HG03457 (cell line): ENCODE measurements at regions not wholly inside any gene's neighbourhood (a gene's known extent, or its start where the extent isn't known, plus 50 kb on each side); places are given as distances from the start of the nearest gene placed in this dataset.

Experiments
- ATAC-seq: cut with Tn5 transposase; IDR thresholded peaks from one replicate; pipeline ENCODE4 v1.9.1; 2021; ENCODE audit warnings: moderate number of reproducible peaks; ENCODE audit not compliant: unreplicated experiment

DNA sequence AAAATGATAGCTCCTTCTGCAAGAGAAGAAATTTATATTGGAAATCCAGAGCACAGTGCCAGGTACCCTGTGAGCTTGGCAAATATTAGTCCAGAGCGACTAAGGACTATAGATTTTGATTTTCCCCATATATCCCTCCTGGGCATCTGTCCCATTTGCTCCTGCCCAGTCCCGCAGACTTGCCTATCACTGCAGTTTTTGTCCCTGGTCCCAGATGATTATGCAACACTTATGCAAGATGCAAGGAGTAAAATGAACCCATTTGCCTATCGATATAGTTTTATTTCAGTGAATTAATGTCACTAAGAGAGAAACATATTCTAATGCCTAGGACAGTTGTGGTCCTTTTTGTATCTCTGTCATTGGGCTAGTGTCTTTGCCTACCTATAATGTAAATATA is 215.9 kb upstream of the BMP4 start:
- no peak for ATAC-seq

DNA sequence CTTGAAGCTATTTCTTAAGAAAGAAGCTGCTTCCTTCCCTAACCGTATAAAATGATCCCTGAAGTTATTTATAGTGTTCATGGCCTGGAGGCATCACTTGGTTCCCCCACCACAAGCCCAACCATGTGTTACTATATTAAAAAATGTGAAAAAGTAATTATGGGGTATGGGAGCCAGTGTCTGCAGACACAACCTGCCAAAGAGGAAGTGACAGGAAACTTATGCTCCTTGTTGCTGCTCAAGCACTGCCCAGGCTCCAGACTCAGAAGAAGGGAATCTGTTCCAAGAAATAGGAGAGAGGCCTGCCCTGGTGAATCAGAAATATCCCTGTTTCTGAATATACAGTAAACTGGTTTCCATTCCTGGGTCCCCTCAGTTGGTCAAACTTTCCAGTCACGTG is 217.2 kb upstream of the BMP4 start:
- ATAC-seq, result no peak

DNA sequence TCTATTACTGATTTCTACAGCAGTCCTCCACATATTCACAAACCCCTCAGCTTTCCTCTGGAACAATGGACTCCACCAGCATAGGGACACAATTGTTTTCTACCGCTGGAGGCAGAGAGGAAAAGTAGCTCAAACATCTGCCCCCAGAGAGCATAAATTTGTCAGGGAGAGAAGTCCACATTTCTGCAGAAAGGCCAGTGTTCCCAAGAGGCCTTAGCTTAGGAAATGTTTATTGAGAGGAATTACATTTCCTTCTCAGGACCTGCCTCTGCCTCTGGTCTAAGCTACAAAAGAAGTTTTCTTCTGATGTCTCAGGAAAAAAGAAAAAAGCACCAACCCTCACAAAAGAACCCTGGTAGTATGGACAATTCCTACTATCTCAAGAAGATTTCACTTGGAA is 217.8 kb upstream of the BMP4 start:
- no peak for ATAC-seq

DNA sequence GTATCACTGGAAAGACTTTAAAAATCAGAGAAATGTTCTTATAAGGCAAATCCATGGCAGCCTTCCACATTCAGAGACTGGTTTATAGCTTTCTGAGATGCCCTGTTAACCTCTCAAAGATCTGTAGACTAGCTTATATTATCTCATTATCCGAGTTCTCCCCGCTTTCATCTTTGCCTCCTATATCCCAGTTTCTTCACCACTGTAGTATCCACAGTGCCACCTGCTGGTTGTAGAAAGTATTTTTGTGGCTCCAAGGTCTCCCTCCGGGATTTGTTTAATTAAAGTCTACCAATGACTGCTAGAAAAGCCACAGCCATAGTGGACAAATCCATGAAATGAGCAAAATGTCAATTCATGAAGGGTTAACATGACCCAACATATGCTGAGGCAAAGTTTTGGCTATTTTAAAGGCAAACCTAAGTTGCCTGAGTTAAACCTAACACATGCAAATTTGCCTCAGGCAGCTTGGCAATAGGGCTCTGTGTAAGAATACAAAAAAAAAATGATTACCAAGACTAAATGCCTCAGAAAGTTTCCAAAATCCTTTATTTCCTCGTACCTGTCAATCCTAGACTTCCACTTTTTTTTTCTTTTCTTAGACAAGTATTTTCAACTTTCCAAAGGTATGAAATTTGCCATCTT is 218.8 kb upstream of the BMP4 start:
- no peak for ATAC-seq

DNA sequence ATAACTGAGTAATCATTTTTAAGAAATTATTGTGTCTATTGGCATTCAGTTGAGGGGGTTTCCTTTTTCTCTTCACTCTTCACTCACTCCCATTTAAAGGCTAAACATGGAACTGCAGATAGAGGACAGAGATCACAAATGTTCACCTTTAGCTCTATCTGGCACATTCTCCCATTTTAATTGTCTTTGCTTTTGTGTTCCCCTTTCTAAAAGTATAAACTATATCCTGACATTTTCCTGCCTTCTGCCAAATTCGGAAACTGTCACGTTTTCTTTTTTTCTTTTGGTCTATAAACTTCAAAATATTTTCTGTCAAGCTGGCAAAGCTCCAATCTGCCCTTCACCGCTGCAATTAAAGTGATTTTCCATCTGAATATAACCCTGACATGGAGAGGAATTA is 219.8 kb upstream of the CDKN3 start:
- no peak for ATAC-seq

DNA sequence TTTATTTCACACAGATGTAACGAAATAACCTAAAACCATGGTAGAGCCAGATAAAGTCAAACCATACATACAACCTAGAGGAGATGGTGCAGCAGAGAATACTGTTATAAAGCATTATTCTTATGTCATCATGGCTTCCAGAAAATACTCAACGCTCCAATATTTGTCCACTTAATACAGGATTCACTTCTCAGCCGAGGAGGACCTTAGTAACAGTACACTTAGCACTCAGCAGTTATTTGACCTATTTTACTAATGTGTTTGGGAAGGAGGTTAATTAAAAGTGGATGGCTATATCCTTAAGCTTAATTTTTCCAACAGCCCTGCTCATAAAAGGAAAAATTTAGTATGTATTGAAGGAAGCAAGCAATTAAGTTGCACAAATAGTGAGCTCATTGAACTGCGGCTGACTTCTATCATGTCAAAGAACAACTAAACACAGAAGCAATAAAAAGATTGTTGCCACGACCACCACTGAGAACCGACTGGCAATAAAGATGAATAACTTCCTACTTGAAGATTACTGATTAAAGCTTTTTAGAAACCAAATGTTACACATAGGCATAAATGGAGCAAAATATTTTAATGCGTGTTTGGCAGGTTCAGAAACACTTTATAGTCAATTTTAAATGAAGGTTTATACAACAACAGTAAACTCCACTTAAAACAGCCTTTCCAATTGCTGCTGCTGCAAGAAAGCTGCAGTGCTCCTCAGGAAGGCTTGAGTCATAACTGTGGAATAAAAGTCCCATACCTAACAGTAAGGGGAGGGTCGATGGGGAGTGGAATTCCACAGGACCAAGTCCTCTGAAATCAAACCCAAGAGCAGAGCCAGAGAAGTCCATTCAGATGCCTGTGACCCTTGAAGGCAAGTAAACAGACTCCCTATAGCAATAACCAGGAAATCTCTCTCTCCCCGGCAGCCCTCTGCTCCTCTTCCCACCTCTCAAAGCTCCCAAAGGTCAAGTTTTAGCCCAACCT is 218.9 kb upstream of the CDKN3 start:
- ATAC-seq, result no peak

DNA sequence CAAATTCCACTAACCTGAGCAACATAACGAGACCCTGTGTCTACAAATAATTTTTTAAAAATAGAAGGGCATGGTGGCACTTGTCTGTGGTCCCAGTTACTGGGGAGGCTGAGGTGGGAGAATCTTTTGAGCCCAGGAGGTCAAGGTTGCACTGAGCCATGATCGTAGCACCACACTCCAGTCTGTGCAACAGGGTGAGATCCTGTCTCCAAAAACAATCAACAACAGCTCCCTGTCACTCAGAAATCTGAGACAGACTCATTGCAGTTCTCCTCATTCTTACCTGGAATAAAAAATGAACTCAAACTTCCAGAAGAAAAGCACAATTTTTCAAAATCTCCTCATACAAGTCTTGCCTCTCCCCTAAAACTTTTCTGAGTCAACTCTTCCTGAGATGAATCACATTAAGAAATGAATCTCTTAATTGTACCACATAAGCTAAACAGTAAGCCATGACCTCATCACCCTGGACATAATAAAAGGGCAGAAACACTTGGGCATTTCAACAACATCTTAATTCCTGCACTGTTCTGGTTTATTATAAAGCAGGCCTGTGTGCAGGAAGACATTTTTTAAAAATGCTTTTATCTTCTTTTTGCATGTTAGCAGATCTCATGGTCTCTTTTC is 214.3 kb upstream of the CDKN3 start:
- no peak for ATAC-seq

DNA sequence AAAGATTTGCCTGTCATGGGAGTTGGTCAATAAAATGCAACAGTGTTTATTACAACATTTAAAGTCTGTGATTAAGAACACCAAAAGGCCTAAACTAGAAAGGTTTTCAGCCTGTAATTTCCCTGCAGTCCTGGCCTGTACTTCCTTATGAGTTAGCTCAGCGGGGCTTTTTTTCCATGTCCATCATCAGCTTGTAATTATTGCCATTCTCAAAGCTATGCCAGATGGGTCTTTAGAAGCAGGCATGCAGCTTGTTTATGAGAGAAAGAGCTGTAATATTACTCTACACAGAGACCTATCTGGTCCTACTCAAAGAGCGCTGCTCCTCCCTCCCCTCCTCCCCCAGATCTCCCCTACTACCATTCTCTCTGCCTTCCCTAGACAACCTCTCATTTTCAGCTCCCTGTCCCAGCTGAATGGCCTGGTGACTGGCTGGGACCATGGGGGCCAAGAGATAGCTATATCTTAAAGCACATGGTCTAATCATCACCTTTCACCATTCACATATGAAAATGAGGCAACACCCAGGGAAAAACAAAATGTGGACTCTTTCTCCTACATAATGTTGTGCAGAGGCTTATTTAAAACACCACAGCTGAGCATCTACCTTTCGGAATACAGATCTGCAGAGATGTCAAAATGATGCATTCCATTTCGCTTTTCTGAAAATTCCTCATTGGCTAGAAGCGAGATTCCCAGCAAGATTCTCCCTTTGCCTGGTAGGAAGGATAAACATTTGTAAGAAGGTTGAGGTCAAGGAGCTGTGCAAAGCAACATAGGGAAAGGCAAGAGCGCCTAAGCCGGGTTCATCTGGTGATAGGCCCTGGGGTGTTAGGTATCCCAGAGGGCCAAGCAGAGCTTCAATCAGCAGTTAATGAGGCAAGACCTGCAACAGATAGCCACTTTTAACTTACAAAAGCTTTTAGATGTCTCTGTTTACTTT is 209.7 kb upstream of the CDKN3 start:
- ATAC-seq, result no peak

DNA sequence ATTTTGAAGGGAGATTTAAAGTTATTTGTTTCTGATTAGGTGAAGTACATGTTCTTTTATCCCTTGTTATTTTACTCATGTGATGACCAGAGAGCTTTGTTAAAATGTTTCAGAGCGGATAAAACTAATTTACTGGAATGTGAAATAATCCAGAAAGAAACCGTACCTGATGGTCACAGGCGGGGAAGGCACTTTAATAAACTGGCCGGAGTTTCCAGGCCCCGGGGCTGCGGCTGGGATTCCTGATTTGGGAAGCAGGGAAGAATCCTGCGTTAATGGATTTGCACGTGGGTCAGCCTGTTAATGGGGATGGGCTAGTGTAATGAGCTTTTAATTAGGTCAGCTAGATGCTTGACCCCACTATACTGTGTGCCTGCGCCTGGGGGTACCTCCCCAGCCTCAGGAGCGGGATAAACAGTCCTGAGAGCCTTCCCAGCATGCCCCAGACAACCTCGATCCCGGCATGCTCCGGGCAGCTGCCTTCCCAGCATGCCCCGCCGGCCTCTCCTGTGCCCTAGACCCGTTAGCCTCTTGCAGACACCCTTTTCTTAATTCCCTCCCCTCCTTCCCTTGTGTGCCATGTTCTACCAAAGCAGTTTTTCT is 208.6 kb upstream of the CDKN3 start:
- ATAC-seq, result no peak

DNA sequence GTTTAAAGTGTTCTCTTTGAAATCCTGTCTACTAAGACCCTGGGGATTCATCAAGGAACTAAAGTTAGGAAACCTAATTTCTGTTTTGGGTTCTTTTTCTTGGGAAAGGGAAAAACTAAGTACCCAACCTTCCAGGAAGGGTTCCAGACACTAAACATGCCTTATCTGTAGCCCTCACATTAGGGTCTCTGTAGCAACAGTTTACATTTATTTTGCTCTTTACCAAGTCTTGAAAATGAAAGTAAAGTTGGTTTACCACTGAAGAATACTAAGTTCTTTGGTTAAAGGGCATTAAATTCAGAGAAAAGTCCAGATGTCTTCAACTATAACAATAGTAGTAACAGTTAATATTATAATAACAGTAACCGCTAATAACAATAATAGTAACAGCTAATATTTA is 207.5 kb upstream of the CDKN3 start:
- ATAC-seq, result no peak

DNA sequence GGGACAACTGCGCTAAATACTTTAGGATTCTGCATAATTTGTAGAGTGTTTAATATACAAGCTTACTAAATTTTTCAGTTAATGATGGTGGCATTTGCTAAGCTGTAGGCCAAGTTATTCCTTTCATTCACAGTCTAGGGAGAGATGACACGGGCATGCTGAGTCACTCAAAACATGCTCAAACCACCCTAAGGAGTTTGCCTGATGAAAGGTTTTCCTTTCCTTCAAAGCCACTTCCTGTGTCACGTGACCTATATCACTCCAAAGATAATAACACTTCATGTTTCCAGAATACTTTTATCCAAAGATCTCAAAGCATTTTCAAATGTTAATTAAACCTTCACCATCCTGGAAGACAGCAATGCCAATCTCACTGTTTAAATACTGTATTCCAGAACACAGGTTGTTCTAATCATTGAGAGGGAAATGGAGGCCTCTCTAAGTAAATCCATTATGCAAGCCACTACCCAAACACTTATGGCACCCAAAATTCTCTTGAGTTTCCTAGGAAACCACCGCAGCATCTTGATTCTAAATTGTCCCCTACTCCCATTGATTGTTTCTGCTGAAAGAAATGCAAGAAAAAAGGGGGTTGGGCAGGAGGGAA is 207.0 kb upstream of the CDKN3 start:
- ATAC-seq, result no peak

DNA sequence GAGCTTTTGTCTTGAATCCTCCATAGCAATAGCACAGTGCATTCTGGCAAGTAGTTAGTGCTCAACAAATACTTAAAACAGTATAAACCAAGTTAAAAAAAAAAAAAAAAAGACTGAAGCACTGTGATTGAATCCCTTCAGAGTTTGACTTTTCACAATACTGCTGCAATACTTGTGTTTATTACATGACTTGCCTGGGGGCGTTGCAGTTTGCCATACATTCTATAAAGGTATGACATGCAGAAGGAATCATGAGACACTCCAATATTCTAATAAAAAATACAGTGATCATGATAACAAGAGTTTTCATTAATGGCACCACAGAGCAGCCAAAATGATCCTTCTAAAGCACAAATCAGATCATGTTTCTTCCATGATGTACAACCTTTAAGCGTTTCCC is 205.0 kb upstream of the CDKN3 start:
- no peak for ATAC-seq

DNA sequence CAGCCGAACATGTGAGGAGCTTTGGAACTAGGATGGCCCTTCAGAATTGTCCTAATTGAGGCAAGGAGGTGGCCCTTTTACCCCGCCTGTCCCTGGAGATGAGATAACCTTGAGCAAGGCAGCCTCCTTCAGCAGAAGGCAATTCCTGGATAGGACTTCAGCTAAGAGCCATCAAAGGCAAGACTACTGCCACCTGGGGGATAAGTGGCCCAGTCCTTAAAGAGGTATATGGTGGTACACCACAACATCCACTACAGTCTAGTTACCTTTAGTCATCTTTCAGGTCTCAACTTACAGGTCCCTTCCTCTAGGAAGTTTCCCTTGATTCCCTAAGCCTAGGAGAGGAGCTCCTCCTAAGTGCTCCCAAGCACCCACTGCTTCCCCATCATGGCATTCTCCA is 204.2 kb upstream of the CDKN3 start:
- ATAC-seq, result no peak

DNA sequence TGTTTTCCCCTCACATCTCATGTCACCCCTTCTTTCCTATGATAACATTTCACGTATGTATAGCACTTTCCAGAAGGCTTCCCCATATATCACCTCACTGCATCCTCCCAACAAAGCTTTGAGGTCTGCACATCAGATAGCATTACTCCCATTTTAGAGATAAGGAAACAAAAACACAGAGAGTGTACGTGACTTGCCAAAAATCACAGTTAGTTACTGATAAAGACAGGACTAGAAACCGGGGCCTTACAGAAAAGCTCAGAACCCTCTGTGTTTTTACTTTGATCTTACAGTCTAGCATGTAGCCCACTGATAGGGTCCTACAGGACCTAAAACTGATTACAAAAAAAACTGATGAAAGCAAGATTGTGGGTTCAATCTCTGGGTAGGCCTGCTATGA is 202.9 kb upstream of the CDKN3 start:
- ATAC-seq, result no peak

DNA sequence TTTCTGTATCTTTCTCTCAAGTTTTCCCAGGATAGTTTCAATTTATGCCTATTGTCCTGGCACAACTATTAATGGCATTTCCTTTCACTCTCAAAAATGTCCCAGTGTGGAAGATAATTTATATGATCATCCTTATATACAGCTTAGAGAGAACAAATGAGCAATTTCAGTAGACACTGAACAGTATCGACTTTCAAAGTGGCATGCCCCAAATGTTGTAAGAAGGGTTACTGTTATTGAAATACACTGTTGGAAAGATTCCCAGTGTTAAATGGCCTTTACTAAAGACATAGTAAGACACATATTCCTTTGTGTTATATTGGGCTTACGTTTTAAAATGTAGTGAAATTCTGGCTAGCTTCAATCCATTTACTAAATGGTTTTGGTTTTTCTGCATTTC is 202.3 kb upstream of the CDKN3 start:
- ATAC-seq, result no peak

DNA sequence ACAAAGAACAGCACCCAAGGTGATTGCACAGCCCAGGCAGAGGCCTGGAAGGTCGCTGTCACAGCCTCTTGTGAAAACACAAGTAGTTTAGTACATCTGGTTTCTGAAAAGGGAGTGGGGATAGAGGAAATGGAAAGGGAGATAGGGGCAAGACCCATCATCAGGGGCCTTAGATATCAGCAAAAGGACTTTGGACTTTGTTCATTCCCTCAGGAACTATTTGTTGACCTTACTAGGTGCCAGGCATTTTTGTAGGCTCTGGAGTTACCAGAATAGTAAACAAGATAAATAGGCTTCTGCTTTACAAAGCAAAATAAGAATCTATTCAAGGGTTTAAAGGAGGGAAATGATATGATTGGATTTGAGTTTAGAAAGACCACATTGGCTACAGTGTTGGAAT is 199.4 kb upstream of the CDKN3 start:
- ATAC-seq, result no peak

DNA sequence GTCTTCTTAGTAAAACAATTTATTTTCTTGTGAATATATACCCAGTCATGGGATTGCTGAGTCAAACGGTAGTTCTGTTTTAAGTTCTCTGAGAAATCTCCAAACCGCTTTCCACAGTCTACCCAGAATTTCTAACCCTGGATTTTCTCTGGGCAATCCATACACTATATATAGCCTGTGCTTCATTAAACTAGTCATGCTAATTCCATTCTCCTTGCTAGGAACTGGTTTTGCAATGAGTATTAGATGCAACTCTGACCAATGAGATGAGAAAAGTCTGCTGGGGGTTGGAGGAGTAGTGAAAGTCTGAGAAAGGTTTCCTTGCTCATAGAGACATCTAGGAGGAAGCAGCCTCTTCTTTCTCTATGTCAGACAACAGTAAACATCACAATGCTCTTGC is 196.1 kb upstream of the CDKN3 start:
- ATAC-seq, result no peak

DNA sequence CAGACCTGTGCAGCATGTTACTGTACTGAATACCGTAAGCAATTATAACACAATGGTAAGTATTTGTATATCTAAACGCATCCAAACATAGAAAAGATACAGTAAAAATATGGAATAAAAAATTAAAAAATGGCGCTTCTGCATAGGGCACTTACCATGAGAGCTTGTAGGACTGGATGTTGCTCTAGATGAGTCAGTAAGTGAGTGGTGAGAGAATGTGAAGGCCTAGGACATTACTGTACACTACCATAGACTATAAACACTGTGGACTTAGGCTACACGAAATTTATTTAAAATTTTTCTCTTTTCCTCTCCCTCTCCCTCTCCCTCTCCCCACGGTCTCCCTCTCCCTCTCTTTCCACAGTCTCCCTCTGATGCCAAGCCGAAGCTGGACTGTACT is 194.5 kb upstream of the CDKN3 start:
- ATAC-seq, result no peak

DNA sequence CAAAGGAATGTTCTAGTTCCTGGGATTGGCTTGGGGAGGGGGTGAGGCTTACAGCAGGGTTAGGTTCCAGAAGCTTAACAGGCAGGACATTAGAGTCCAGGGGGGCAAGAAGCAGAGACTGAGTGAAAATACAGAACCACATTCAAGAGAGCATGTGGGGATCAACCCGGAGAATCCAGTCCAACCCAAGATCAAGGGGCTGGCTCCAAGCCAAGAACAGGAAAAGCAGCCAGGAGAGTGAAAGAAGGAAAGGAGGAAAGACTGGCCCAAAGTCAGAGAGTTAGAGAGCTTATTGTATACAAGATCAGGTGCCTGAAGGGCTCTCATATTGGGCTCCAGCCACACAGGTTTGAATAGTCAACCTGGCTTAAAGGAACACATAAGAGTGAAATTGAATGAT is 190.3 kb upstream of the CDKN3 start:
- no peak for ATAC-seq

DNA sequence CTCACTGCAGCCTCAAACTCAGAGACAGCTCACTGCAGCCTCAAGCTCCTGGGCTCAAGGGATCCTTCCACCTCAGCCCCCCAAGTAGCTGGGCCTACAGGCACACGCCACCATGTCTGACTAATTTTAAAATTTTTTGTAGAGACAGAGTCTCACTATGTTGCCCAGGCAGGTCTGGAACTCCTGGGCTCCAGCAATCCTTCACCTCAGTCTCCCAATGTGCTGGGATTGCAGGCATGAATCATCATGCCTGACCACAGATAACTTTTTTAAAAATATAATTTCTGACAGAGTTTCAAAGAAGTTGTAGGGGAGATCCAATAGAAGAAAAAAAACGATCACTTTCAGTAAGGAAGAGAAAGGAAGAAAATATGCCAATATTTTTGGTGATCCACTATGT is 189.7 kb upstream of the CDKN3 start:
- no peak for ATAC-seq
